ENCODE measurements at regions not wholly inside any gene's neighbourhood (a gene's known extent, or its start where the extent isn't known, plus 50 kb on each side); places are given as distances from the start of the nearest gene placed in this dataset.
A peak's percentile ranks its signal among the peaks of the same experiment; 100 is the strongest.
"Not testable (repeated sequence)": the region's sequence is repeated elsewhere in the genome, so short reads cannot be mapped to it uniquely, and the experiment has no call there.

GRCh38 chr7:15054304-15054703 is 151.8 kb upstream of the DGKB start:
- not testable (repeated sequence) for DNase-seq (ENCODE audit: low spot score)

DNA sequence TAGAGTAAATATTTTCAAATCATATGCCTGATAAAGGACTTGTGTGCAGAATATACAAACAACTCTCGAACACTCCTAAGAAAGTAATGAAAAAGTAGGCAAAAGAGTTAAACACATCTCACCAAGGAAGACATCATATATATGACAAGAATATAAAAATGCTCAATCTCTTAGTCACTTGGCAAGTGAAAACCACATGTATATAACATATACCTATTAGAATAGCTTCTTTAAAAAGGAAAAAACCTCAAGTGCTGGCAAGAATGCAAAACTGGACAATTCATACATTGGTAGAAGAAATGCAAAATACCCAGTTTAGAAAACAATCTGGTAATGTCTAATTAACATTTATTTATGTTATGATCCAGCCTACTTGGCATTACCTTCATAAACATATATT is 146.6 kb upstream of the DGKB start:
- DNase-seq (ENCODE audit: low spot score): no peak

- DNase-seq (ENCODE audit: low spot score): no peak
Measured at GRCh38 chr7:15046861-15047260, 144.3 kb upstream of the DGKB start.

- no peak for DNase-seq (ENCODE audit: low spot score)
Measured at GRCh38 chr7:15043931-15044330, 141.4 kb upstream of the DGKB start.

GRCh38 chr7:15042285-15043065 is 139.9 kb upstream of the DGKB start:
- DNase-seq (ENCODE audit: low spot score): no peak

DNA sequence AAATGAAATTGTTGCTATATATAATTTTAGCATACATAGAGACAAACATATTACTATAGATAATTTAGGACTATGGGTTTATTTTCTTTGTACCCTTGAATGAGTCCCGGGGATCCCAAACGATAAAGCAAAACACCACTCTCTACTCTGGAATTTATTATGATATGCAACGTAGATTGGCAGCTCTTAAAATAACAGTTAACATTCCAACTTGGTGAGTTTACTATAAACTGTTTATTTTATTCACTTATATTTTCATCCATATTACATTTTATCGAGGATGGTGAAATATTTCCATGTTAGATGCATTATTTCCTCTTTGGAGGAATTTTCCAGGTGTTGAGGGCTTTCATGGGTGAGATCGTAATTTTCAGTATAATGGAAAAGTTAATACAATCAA is 138.7 kb upstream of the DGKB start:
- DNase-seq (ENCODE audit: low spot score): no peak

DNA sequence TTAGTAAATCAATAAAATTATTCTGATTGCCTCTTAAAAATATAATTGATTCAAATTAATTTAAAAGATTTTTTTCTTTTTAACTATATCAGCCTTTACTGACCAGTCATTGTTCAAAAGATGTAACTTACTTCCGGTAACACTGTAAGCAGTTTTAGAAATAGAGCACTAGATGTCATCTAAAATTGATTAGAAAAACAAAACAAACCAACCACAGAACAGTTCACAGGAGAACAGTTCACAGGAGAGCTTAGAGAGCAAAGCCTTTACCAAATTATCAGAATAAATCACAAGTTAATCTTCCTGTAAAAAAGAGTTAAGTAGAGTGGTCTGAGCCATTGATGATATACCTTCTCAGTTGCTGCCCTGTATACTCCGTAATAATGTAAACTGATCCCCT is 133.3 kb upstream of the DGKB start:
- DNase-seq (ENCODE audit: low spot score): no peak

GRCh38 chr7:15033039-15033438 is 130.5 kb upstream of the DGKB start:
- no peak for DNase-seq (ENCODE audit: low spot score)

- DNase-seq (ENCODE audit: low spot score): no peak
Measured at GRCh38 chr7:15018981-15019380, 116.4 kb upstream of the DGKB start.

- DNase-seq (ENCODE audit: low spot score): no peak
Measured at GRCh38 chr7:15016766-15017165, 114.2 kb upstream of the DGKB start.

DNA sequence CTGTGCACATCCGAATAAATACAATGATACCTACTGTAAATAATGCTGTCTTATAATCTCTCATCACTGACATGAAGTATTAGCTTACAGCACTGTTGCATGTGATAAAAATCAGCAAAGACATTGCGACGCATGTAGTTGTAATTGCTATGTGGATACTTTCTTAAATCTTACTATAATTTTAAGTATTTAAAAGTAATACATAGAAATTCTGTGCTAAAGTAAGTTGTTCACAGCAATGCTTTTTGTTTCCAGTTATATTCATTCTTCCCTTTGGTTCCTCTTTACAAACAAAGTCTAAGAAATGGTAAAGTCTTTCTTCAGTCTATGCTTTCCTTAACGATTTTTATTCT is 113.7 kb upstream of the DGKB start:
- no peak for DNase-seq (ENCODE audit: low spot score)

GRCh38 chr7:15015545-15016314 is 113.2 kb upstream of the DGKB start:
- peak; percentile 56 for DNase-seq (ENCODE audit: low spot score)

DNA sequence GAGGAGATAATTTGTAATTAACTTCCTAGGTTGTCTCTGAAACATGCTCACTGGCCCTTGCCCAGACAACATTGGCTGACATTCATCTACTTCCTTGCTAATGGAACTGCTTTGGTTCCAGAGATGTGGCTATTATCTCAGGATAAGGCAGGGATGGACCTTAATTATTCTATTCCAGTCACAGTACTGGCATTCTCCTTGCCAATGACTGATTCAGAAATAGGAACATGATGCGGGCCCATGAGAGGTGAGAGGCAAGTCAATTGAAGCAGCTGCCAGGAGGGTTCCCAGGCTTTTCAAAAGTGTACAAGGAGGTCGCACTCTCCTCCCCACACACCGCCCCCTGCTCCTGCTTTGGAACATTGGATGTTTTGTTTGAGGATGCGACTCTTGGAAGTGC is 109.6 kb upstream of the DGKB start:
- no peak for DNase-seq (ENCODE audit: low spot score)

- DNase-seq (ENCODE audit: low spot score): no peak
Measured at GRCh38 chr7:15011289-15011688, 108.7 kb upstream of the DGKB start.

DNA sequence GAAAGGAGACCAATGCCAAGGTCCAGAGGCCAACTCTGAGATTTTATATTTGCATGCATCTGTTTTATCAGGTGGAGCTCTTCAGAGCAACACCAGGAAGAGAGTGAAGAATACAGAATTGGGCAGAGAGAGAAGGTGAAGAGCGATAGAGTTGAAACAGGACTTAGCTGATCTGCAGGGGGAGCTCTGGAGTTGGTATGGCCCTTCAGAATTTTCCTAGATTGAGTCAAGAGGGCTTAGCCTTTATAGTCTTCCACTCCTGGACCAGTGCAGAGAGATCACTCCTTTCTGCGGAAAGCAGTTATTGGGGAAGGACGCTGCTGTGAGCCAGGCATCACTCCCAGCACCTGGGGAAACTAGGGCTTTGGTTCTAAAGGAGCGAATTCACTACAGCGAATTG is 105.0 kb upstream of the DGKB start:
- DNase-seq (ENCODE audit: low spot score): no peak

GRCh38 chr7:15005672-15006071 is 103.1 kb upstream of the DGKB start:
- no peak for DNase-seq (ENCODE audit: low spot score)

DNA sequence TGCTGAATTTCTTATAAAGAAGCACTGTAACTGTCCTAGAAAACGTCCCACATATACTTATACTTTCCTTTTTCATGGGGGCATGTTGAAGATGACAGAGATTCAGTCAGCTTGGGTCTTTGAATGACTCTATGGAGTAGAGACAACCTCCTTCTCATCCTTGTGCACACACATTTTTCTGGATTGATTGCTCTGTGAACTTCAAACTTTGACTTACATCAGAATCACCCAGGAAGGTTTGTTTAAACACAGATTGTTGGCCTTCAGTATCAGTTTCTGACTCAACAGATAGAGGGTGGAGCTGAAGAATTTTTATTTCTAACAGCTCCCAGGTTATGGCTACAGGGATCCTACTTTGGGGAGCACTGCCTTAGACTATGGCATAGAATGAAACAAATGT is 97.6 kb upstream of the DGKB start:
- no peak for DNase-seq (ENCODE audit: low spot score)

DNA sequence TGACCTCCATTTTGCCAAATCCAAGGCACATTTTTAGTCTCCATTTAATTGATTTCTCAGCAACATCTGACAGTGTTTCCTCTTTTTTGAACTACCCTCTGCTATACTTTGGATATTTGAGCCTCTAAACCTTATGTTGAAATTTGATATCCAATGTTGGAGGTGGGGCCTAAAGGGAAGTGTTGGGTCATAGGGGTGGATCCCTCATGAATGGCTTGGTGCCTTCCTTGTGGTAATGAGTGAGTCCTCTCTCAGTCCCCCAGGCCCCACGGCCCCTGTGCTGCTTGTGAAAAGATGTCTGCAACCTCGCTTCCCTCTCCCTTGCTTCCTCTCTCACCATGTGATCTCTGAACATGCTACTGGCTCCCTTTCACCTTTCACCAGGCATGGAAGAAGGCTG is 96.8 kb upstream of the DGKB start:
- DNase-seq (ENCODE audit: low spot score): no peak

DNA sequence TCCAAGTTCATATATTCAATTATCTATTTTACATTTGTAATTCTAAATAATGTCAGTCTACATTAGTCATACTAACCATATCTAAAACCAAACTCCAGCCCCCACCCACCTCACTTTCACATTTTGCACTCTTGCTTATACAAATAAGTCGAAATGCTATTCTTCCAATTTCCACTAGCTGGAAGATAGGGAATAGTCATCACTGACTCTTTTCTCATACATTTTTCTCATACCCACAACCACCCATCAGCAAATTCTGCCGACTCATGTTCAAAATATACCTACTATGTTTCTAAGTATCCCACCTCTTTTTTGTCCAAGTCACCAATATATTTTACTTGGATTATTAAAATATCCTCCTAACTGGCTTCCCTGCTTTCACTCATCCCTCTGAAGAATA is 93.2 kb upstream of the DGKB start:
- DNase-seq (ENCODE audit: low spot score): no peak

DNA sequence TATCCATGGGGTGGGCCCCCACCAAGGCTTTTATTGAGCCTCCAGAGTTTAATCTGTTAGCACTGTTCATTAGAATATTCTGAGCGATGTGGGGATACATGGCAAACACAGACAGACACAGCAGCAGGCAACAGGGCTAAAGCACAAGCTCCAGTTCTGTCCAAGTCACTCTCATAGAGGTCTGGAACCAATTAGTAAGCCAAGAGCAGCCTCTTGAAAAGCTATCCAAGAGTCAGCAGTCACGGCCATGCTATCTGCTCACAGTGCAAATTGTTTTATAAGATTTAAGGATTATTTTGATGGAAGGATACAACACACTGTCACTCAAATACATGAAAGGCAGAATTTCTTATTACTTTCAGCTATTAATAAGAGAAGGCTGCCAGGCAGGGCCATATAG is 86.4 kb upstream of the DGKB start:
- peak; percentile 23 for DNase-seq (ENCODE audit: low spot score)

GRCh38 chr7:14978687-14979086 is 76.1 kb upstream of the DGKB start:
- no peak for DNase-seq (ENCODE audit: low spot score)

DNA sequence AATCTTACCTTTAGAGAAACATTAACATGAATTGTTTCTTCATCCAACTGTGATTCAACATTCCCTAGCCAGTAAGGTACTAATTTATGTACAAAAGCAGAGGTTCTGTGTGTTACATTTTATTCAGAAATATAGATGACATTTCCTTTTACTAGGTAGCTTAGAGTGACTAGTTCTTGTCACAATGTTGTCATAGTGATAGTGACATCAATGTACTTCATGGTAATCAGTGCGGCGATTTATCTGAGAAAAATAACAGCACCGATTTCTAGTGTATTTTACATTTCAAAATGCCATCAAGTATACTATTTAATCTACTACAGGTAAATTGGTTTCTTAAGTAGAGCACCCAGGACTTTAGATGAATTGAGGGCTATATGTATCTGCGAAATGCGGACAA is 72.1 kb upstream of the DGKB start:
- no peak for DNase-seq (ENCODE audit: low spot score)

GRCh38 chr7:14973712-14974428 is 71.3 kb upstream of the DGKB start:
- no peak for DNase-seq (ENCODE audit: low spot score)
